IMR-90 (cell line): ENCODE measurements at regions not wholly inside any gene's neighbourhood (a gene's known extent, or its start where the extent isn't known, plus 50 kb on each side); places are given as distances from the start of the nearest gene placed in this dataset.

Experiments
- ATAC-seq: fragments of 200-7000 bp; cut with Tn5 transposase; 2 replicates; pipeline ENCODE4 v1.9.1; 2020; ENCODE audit warnings: low read depth, mild to moderate bottlenecking, moderate library complexity
- BruUV-seq: library from RNA; stranded (reverse); fragments of 400-500 nt; replicated peaks from 2 replicates; lab custom pipeline; 2021; lab: Mats Ljungman, UMichigan
- CTCF ChIA-PET: fragments of 300-600 bp; formaldehyde crosslinking; extraction: SDS; loops from one replicate; lab custom pipeline; 2021; ENCODE audit warnings: antibody characterized with exemption; lab: Yijun Ruan, JAX
- POLR2A ChIA-PET: fragments of 300-600 bp; sonication (Branson Sonifier 250); formaldehyde crosslinking; loops from one replicate; lab custom pipeline; 2022; ENCODE audit warnings: antibody characterized with exemption; ENCODE audit not compliant: unreplicated experiment; lab: Charles Lee
- DNase-seq: peaks from one replicate; pipeline ENCODE4 v3.0.0; 2013
- H2AFZ ChIP-seq: replicated peaks from 2 replicates; pipeline ENCODE3; 2013; ENCODE audit warnings: low read length, mild to moderate bottlenecking; ENCODE audit not compliant: poor library complexity
- H2AK5ac ChIP-seq: 2 replicates; pipeline ENCODE4 v1.6.1; 2013; ENCODE audit warnings: low read depth, low read length, inconsistent platforms
- H2AK9ac ChIP-seq: replicated peaks from 2 replicates; pipeline ENCODE3; 2013; ENCODE audit warnings: mild to moderate bottlenecking, low read depth, low read length, moderate library complexity; ENCODE audit not compliant: poor library complexity
- H2BK120ac ChIP-seq: 2 replicates; pipeline ENCODE4 v1.6.1; 2013; ENCODE audit warnings: low read depth, low read length, inconsistent platforms
- H2BK15ac ChIP-seq: 3 replicates; pipeline ENCODE4 v1.6.1; 2013; ENCODE audit warnings: low read depth, low read length, inconsistent platforms
- H2BK20ac ChIP-seq: 2 replicates; pipeline ENCODE4 v1.6.1; 2013; ENCODE audit warnings: low read depth, mild to moderate bottlenecking, inconsistent platforms, low read length, moderate library complexity
- H2BK5ac ChIP-seq: 2 replicates; pipeline ENCODE4 v1.6.1; 2013; ENCODE audit warnings: mild to moderate bottlenecking, low read depth, low read length, inconsistent platforms; ENCODE audit not compliant: poor library complexity, severe bottlenecking
- H3K14ac ChIP-seq: replicated peaks from 2 replicates; pipeline ENCODE4 v1.6.1; 2013; ENCODE audit warnings: low read depth, low read length, inconsistent platforms
- H3K18ac ChIP-seq: 2 replicates; pipeline ENCODE4 v1.6.1; 2013; ENCODE audit warnings: low read depth, low read length, control low read depth
- H3K23ac ChIP-seq: 2 replicates; pipeline ENCODE4 v1.6.1; 2013; ENCODE audit warnings: low read depth, low read length, inconsistent platforms
- H3K27ac ChIP-seq: 2 replicates; pipeline ENCODE4 v1.5.1; 2013; ENCODE audit warnings: mild to moderate bottlenecking, control low read depth, low read length; ENCODE audit not compliant: insufficient read depth
- H3K27me3 ChIP-seq: 2 replicates; pipeline ENCODE4 v1.6.1; 2013; ENCODE audit warnings: low read length; ENCODE audit not compliant: control insufficient read depth, insufficient read depth
- H3K36me3 ChIP-seq: 2 replicates; pipeline ENCODE4 v1.6.1; 2013; ENCODE audit warnings: low read length, mixed read lengths; ENCODE audit not compliant: control insufficient read depth, insufficient read depth
- H3K4ac ChIP-seq: 2 replicates; pipeline ENCODE4 v1.6.1; 2013; ENCODE audit warnings: low read depth, low read length, inconsistent platforms
- H3K4me1 ChIP-seq: 2 replicates; pipeline ENCODE4 v1.6.1; 2013; ENCODE audit warnings: low read length, mixed read lengths; ENCODE audit not compliant: control insufficient read depth, insufficient read depth
- H3K4me2 ChIP-seq: 2 replicates; pipeline ENCODE4 v1.6.1; 2013; ENCODE audit warnings: low read depth, mild to moderate bottlenecking, control low read depth, low read length, moderate library complexity
- H3K4me3 ChIP-seq: 2 replicates; pipeline ENCODE4 v1.5.1; 2013; ENCODE audit warnings: low read depth, mild to moderate bottlenecking, control low read depth, low read length, moderate library complexity; ENCODE audit not compliant: insufficient read depth
- H3K56ac ChIP-seq: 2 replicates; pipeline ENCODE4 v1.6.1; 2013; ENCODE audit warnings: low read length, inconsistent platforms; ENCODE audit not compliant: insufficient read depth; ENCODE audit errors: extremely low read depth
- H3K79me1 ChIP-seq, 2 experiments: 2 replicates each; pipeline ENCODE4 v1.6.1; 2013; ENCODE audit warnings: low read length in 2 of 2, inconsistent platforms in 1 of 2, low read depth in 1 of 2
- H3K9ac ChIP-seq: 2 replicates; pipeline ENCODE4 v1.6.1; 2013; ENCODE audit warnings: low read depth, low read length, control low read depth
- H3K9me1 ChIP-seq: 2 replicates; pipeline ENCODE4 v1.6.1; 2013; ENCODE audit warnings: low read length, inconsistent platforms; ENCODE audit not compliant: insufficient read depth
- H3K9me3 ChIP-seq: 2 replicates; pipeline ENCODE4 v1.6.1; 2013; ENCODE audit warnings: low read length; ENCODE audit not compliant: control insufficient read depth, insufficient read depth
- H4K20me1 ChIP-seq: 2 replicates; pipeline ENCODE4 v1.6.1; 2013; ENCODE audit warnings: low read length, inconsistent platforms; ENCODE audit not compliant: insufficient read depth
- H4K5ac ChIP-seq: 2 replicates; pipeline ENCODE4 v1.6.1; 2013; ENCODE audit warnings: mild to moderate bottlenecking, low read depth, low read length, control low read depth
- H4K8ac ChIP-seq, 2 experiments: 2 replicates each; pipeline ENCODE4 v1.6.1; 2013; ENCODE audit warnings: low read depth in 2 of 2, low read length in 2 of 2, control low read depth in 1 of 2, inconsistent platforms in 1 of 2
- H4K91ac ChIP-seq: 2 replicates; pipeline ENCODE4 v1.6.1; 2013; ENCODE audit warnings: low read depth, low read length, inconsistent platforms; ENCODE audit not compliant: insufficient read depth
- CEBPB ChIP-seq: IDR thresholded peaks from 2 replicates; pipeline ENCODE4 v1.6.1; 2012; ENCODE audit warnings: low read depth, low read length, improper control_type of control experiment
- FOS ChIP-seq: fragments of 150-350 bp; IDR thresholded peaks from 2 replicates; pipeline ENCODE4 v1.6.1; 2016; ENCODE audit warnings: low read depth, low read length
- MXI1 ChIP-seq: IDR thresholded peaks from 2 replicates; pipeline ENCODE4 v1.6.1; 2012; ENCODE audit warnings: low read depth, mild to moderate bottlenecking, low read length, moderate library complexity, borderline replicate concordance
- NFE2L2 ChIP-seq: fragments of 150-350 bp; IDR thresholded peaks from 2 replicates; pipeline ENCODE4 v1.6.1; 2016; ENCODE audit warnings: low read depth, mild to moderate bottlenecking, low read length
- POLR2A ChIP-seq: IDR thresholded peaks from 2 replicates; pipeline ENCODE4 v1.6.1; 2012; ENCODE audit warnings: mild to moderate bottlenecking, low read depth, low read length
- RAD21 ChIP-seq: IDR thresholded peaks from 2 replicates; pipeline ENCODE4 v1.6.1; 2012; ENCODE audit warnings: low read length, improper control_type of control experiment
- RCOR1 ChIP-seq: IDR thresholded peaks from 2 replicates; pipeline ENCODE4 v1.6.1; 2012; ENCODE audit warnings: mild to moderate bottlenecking, low read length, improper control_type of control experiment; ENCODE audit not compliant: insufficient replicate concordance
- SMC3 ChIP-seq: fragments of 150-350 bp; IDR thresholded peaks from 2 replicates; pipeline ENCODE4 v1.6.1; 2016; ENCODE audit warnings: low read depth, mild to moderate bottlenecking, antibody characterized with exemption, low read length, moderate library complexity
- WGBS, 2 experiments: methylation state at CpG; one replicate each; pipeline versions ENCODE4 v1.1.5 to v1.1.7; 2013; ENCODE audit warnings: missing lambda C conversion rate in 2 of 2; ENCODE audit not compliant: insufficient read length in 1 of 2; ENCODE audit errors: extremely low coverage in 2 of 2; 5-methylcytosine and 5-hydroxymethylcytosine counted together
- dilution Hi-C: fragments of 300-500 bp; cut with HindIII; formaldehyde crosslinking; loops from one replicate; pipeline ENCODE4 v1.14.3; 2018; ENCODE audit warnings: low sequenced_read_pairs; ENCODE audit not compliant: unreplicated experiment
- in situ Hi-C: fragments of 300-500 bp; cut with MboI; formaldehyde crosslinking; loops from 3 replicates; pipeline ENCODE4 v1.14.3; 2019; ENCODE audit warnings: low sequenced_read_pairs, inconsistent platforms, mixed read lengths
- intact Hi-C: fragments of 100-400 bp; cut with micrococcal nuclease; formaldehyde crosslinking; loops from 2 replicates; pipeline ENCODE4 v1.10.0; 2022

DNA sequence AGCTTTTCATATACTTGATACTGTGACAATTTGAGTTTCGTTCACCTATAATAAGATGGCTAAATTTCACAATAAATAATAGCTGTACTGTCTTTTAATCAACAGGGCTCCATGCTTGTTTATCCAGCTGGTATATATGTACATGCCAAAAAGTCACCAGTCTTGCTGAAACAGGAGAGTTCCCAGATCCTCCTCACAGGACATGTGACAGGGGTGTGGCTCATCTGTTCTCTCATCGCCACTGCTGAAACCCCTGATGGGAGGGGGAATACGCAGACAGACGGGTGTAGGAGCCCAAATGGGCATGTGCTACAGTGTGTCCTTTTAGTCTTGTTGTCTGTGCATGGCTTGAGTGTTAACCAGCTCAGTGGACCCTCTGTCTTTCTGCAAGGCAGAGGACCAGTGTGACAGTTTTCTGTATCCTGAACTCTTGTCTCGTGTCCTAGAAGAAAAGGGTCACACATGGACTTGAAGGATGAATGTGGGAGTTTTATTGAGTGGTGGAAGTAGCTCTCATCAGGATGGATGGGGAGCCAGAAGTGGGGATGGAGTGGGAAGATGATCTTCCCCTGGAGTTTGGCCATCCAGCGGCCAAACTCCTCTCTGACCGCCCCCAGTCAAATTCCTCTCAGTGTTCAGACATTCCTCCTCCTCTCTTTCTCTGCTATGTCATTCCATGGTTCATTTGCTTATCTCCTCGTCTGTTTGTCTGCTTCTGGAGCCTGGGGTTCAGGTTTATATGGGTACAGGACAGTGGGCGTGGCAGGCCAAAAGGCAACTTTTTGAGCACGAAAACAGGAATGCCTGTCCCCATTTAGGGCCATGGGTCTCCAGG is 113.1 kb upstream of the NECTIN3 start (continued):
- no peak for TF ChIP-seq NFE2L2

- no CpG with 5 or more reads among the region's 5 CpGs for WGBS, 2 experiments
- ChIA-PET POLR2A (no interaction called here), CTCF (no interaction called here)
- H3K79me1 ChIP-seq, result no peaks in the 10 kb centered on the region
- H3K4me1 ChIP-seq, result no peaks in the 10 kb centered on the region
- H3K56ac ChIP-seq, result no peak overlapping the region
- no peaks in the 10 kb centered on the region for H3K27me3 ChIP-seq
- ATAC-seq (no peak), DNase-seq (no peak)
- no peaks in the 10 kb centered on the region; the same call in 1 of the 2 replicates for H3K36me3 ChIP-seq
- no peak overlapping the region; the same call in 1 of the 2 replicates for H2AK5ac ChIP-seq
- no peaks in the 10 kb centered on the region for H3K9me1 ChIP-seq
- no peak overlapping the region for H3K4me2 ChIP-seq
- H3K23ac ChIP-seq, result no peak overlapping the region
- in situ Hi-C loops (no loop called here), intact Hi-C loops (no loop called here), dilution Hi-C loops (no loop called here)
- H3K9ac ChIP-seq, result no peak overlapping the region
- no peak overlapping the region for H2AK9ac ChIP-seq
- no peak overlapping the region for H2BK15ac ChIP-seq
- peak overlapping the region; percentile 46 for H2BK20ac ChIP-seq
- no peaks in the 10 kb centered on the region for H4K20me1 ChIP-seq
- H2BK5ac ChIP-seq, result no peak overlapping the region
- TF ChIP-seq RAD21 (no peak), POLR2A (no peak), CEBPB (no peak), SMC3 (no peak), MXI1 (no peak), RCOR1 (no peak), NFE2L2 (no peak), FOS (no peak)
- H3K27ac ChIP-seq, result no peak overlapping the region
- no peak overlapping the region for H3K18ac ChIP-seq
- no peak overlapping the region for H4K91ac ChIP-seq
- no peak overlapping the region for H2AFZ ChIP-seq
- BruUV-seq, result no TSS peak
- H3K4ac ChIP-seq, result peak overlapping the region; percentile 37; the same call in 1 of the 2 replicates
- H4K8ac ChIP-seq, result no peak overlapping the region; a peak in 1 of 4 replicates
- H3K14ac ChIP-seq, result 0 out of 2 replicates have a peak overlapping the region, but pooled peaks have one; percentile 42
- H3K9me3 ChIP-seq, result peaks cover 14% of the 10 kb centered on the region
- no peak overlapping the region for H3K4me3 ChIP-seq
- H2BK120ac ChIP-seq, result peak overlapping the region; percentile 61; the same call in 1 of the 2 replicates
- H4K5ac ChIP-seq, result no peak overlapping the region
These were observed 105.6 kb upstream of the NECTIN3 start for GRCh38 chr3:110965976-110966375.
